ENCODE measurements at regions not wholly inside any gene's neighbourhood (a gene's known extent, or its start where the extent isn't known, plus 50 kb on each side); places are given as distances from the start of the nearest gene placed in this dataset.

DNA sequence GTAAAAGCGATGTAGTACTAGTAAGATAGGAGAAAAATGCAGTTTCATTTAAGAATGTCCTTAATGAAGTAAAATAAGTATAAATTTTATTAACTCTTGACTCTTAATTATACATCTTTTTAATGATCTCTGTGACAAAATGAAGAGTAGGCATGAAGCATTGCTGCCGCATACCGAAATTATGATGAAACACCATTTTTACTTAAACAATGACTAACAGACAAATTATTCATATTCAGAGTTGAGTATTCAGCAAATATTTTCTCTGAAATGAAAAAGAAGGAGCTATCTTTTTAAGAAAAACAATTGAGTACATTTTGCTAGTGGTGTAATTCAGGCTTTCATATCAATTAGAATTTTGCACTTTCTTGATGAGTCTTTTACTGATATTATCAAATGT lies 150.6 kb upstream of the DOCK10 start:
- H3K9me3 ChIP-seq (ENCODE audit: control insufficient read depth in 2 of 3, low read length in 3 of 3): no peaks in the 10 kb centered on the region
- Mint-ChIP-seq H3K36me3 (no peaks in the 10 kb centered on the region), H3K4me1 (no peaks in the 10 kb centered on the region), H3K9me3 (no peaks in the 10 kb centered on the region), H3K27ac (no peak overlapping the region), H3K27me3 (peaks cover 0 to 16% (median 0%) of the 10 kb centered on the region in 5 donors), H3K4me3 (no peak overlapping the region)
- ChIA-PET CTCF (interaction anchor here (0.6 kb wide), 1 partner anchor 10 kb away, joined by 5 read pairs; no protein-coding TSS in a partner anchor), POLR2A (interaction anchor here (0.6 kb wide), 1 partner anchor 296 kb away, joined by 3 read pairs; no protein-coding TSS in a partner anchor)
- no peaks in the 10 kb centered on the region for H3K4me1 ChIP-seq (ENCODE audit: control insufficient read depth in 2 of 2, insufficient read depth in 2 of 2, low read length in 2 of 2)
- no peaks in the 10 kb centered on the region for H3K36me3 ChIP-seq (ENCODE audit: control insufficient read depth in 2 of 3, insufficient read depth in 3 of 3, low read length in 3 of 3)
- no peaks in the 10 kb centered on the region for H3K27me3 ChIP-seq (ENCODE audit: control insufficient read depth in 2 of 2, insufficient read depth in 2 of 2, low read length in 2 of 2)
- ATAC-seq: no peak
- intact Hi-C loops (cut with micrococcal nuclease): loop anchor here in 1 of 2 donors (5.0 kb wide), 1 partner anchor 56 kb away; no protein-coding TSS in a partner anchor
- DNase-seq: no peak
- H3K4me3 ChIP-seq (ENCODE audit: low read length): no peak overlapping the region
- H3K27ac ChIP-seq (ENCODE audit: low read depth, low read length): no peak overlapping the region

GRCh38 chr2:225190987-225191386 lies 148.7 kb upstream of the DOCK10 start:
- peaks cover 0 to 16% (median 4%) of the 10 kb centered on the region in 5 donors for H3K27me3 Mint-ChIP-seq
- DNase-seq: no peak
- H3K4me3 Mint-ChIP-seq: no peak overlapping the region
- Histone ChIP-seq H3K9me3 (ENCODE audit: control insufficient read depth in 2 of 3, low read length in 3 of 3) (no peaks in the 10 kb centered on the region), H3K36me3 (ENCODE audit: control insufficient read depth in 2 of 3, insufficient read depth in 3 of 3, low read length in 3 of 3) (no peaks in the 10 kb centered on the region), H3K27me3 (ENCODE audit: control insufficient read depth in 2 of 2, insufficient read depth in 2 of 2, low read length in 2 of 2) (no peaks in the 10 kb centered on the region), H3K4me3 (ENCODE audit: low read length) (no peak overlapping the region), H3K4me1 (ENCODE audit: control insufficient read depth in 2 of 2, insufficient read depth in 2 of 2, low read length in 2 of 2) (no peaks in the 10 kb centered on the region), H3K27ac (ENCODE audit: low read depth, low read length) (no peak overlapping the region)
- intact Hi-C loops (cut with micrococcal nuclease): loop anchor here in 1 of 2 donors (5.0 kb wide), 1 partner anchor 54 kb away; no protein-coding TSS in a partner anchor
- CTCF ChIA-PET: no interaction called here
- H3K36me3 Mint-ChIP-seq: no peaks in the 10 kb centered on the region
- no peaks in the 10 kb centered on the region for H3K9me3 Mint-ChIP-seq
- no peak for ATAC-seq
- no peak overlapping the region for H3K27ac Mint-ChIP-seq
- POLR2A ChIA-PET: no interaction called here
- H3K4me1 Mint-ChIP-seq: no peaks in the 10 kb centered on the region

- H3K36me3 ChIP-seq (ENCODE audit: control insufficient read depth in 2 of 3, insufficient read depth in 3 of 3, low read length in 3 of 3): no peaks in the 10 kb centered on the region
- no peaks in the 10 kb centered on the region for H3K9me3 Mint-ChIP-seq
- intact Hi-C loops (cut with micrococcal nuclease): no loop called here
- H3K4me1 Mint-ChIP-seq: peaks cover 0 to 22% (median 7%) of the 10 kb centered on the region in 7 donors
- no peak overlapping the region for H3K27ac ChIP-seq (ENCODE audit: low read depth, low read length)
- H3K27ac Mint-ChIP-seq: peak overlapping the region in 3 of 9 donors; percentile 0 to 68 (median 21)
- ChIA-PET POLR2A (no interaction called here), CTCF (no interaction called here)
- H3K4me1 ChIP-seq (ENCODE audit: control insufficient read depth in 2 of 2, insufficient read depth in 2 of 2, low read length in 2 of 2): no peaks in the 10 kb centered on the region
- H3K36me3 Mint-ChIP-seq: no peaks in the 10 kb centered on the region
- H3K4me3 ChIP-seq (ENCODE audit: low read length): no peak overlapping the region
- peaks cover 0 to 26% (median 4%) of the 10 kb centered on the region in 5 donors for H3K27me3 Mint-ChIP-seq
- H3K9me3 ChIP-seq (ENCODE audit: control insufficient read depth in 2 of 3, low read length in 3 of 3): no peaks in the 10 kb centered on the region
- H3K4me3 Mint-ChIP-seq: no peak overlapping the region
- H3K27me3 ChIP-seq (ENCODE audit: control insufficient read depth in 2 of 2, insufficient read depth in 2 of 2, low read length in 2 of 2): no peaks in the 10 kb centered on the region
- DNase-seq (peak in 1 of 9 donors; percentile 6), ATAC-seq (peak; percentile 29)
These were observed 142.7 kb upstream of the DOCK10 start for GRCh38 chr2:225184948-225185347.

DNA sequence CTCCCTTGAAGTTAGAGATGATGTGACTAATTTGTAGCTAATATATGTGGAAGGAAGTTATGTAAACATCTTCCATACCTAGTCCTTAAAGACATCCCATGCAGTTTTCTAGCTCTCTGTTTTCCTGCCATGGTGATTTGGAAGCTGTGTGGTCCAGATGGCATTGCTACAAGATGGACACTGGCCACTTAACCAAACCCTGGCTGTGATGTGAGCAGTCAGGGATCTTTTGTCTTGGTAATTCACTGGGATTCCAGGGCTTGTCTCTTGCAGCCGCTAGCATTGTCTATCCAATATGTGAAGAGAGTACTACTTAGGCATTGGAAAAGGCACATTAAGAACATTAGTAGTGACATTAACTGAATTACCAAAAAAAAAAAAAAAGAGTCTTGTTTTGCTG lies 139.9 kb upstream of the DOCK10 start:
- Histone ChIP-seq H3K4me3 (ENCODE audit: low read length) (no peak overlapping the region), H3K9me3 (ENCODE audit: control insufficient read depth in 2 of 3, low read length in 3 of 3) (no peaks in the 10 kb centered on the region), H3K27me3 (ENCODE audit: control insufficient read depth in 2 of 2, insufficient read depth in 2 of 2, low read length in 2 of 2) (no peaks in the 10 kb centered on the region), H3K27ac (ENCODE audit: low read depth, low read length) (no peak overlapping the region), H3K36me3 (ENCODE audit: control insufficient read depth in 2 of 3, insufficient read depth in 3 of 3, low read length in 3 of 3) (no peaks in the 10 kb centered on the region), H3K4me1 (ENCODE audit: control insufficient read depth in 2 of 2, insufficient read depth in 2 of 2, low read length in 2 of 2) (no peaks in the 10 kb centered on the region)
- no peak for ATAC-seq
- DNase-seq: no peak
- intact Hi-C loops (cut with micrococcal nuclease): no loop called here
- CTCF ChIA-PET: interaction anchor here (0.6 kb wide), 1 partner anchor 11 kb away, joined by 5 read pairs; no protein-coding TSS in a partner anchor
- peaks cover 0 to 24% (median 7%) of the 10 kb centered on the region in 7 donors for H3K4me1 Mint-ChIP-seq
- peaks cover 0 to 14% (median 0%) of the 10 kb centered on the region in 5 donors for H3K27me3 Mint-ChIP-seq
- peak overlapping the region in 1 of 9 donors; percentile 7 for H3K27ac Mint-ChIP-seq
- POLR2A ChIA-PET: interaction anchor here (0.6 kb wide), 1 partner anchor 351 kb away, joined by 3 read pairs; no protein-coding TSS in a partner anchor
- no peaks in the 10 kb centered on the region for H3K36me3 Mint-ChIP-seq
- H3K9me3 Mint-ChIP-seq: peaks cover 0 to 2% (median 0%) of the 10 kb centered on the region in 11 donors
- H3K4me3 Mint-ChIP-seq: no peak overlapping the region

GRCh38 chr2:225177098-225177497 lies 134.8 kb upstream of the DOCK10 start:
- peaks cover 0 to 5% (median 0%) of the 10 kb centered on the region in 11 donors for H3K9me3 Mint-ChIP-seq
- Histone ChIP-seq H3K36me3 (ENCODE audit: control insufficient read depth in 2 of 3, insufficient read depth in 3 of 3, low read length in 3 of 3) (no peaks in the 10 kb centered on the region), H3K9me3 (ENCODE audit: control insufficient read depth in 2 of 3, low read length in 3 of 3) (no peaks in the 10 kb centered on the region), H3K27ac (ENCODE audit: low read depth, low read length) (no peak overlapping the region), H3K4me3 (ENCODE audit: low read length) (no peak overlapping the region), H3K4me1 (ENCODE audit: control insufficient read depth in 2 of 2, insufficient read depth in 2 of 2, low read length in 2 of 2) (no peaks in the 10 kb centered on the region), H3K27me3 (ENCODE audit: control insufficient read depth in 2 of 2, insufficient read depth in 2 of 2, low read length in 2 of 2) (no peaks in the 10 kb centered on the region)
- ChIA-PET CTCF (no interaction called here), POLR2A (no interaction called here)
- intact Hi-C loops (cut with micrococcal nuclease): loop anchor here in 1 of 2 donors (5.0 kb wide), 1 partner anchor 175 kb away; no protein-coding TSS in a partner anchor
- H3K4me3 Mint-ChIP-seq: no peak overlapping the region
- H3K4me1 Mint-ChIP-seq: peaks cover 0 to 9% (median 0%) of the 10 kb centered on the region in 7 donors
- peaks cover 0 to 4% (median 4%) of the 10 kb centered on the region in 5 donors for H3K27me3 Mint-ChIP-seq
- DNase-seq: no peak
- no peaks in the 10 kb centered on the region for H3K36me3 Mint-ChIP-seq
- no peak overlapping the region for H3K27ac Mint-ChIP-seq
- no peak for ATAC-seq

DNA sequence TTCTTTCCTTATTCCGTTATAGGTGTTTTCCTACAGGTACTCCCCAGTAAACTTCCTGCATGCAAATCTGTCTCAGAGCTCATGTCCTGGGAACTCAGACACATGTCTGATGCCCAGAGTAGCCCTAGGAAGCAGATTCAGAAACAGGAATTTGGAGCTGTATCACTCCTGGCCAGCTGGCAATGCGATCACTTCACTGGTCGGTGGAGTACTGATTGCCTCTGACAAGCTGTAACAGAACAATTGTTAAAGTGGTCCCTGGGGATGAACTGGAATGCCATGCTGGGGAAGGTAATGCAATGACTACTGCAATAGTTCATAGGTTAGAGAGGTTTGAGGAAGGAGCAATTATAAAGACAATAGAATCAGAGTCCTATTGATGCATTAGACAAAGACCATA lies 131.6 kb upstream of the DOCK10 start:
- no peak for ATAC-seq
- Mint-ChIP-seq H3K27ac (no peak overlapping the region), H3K36me3 (no peaks in the 10 kb centered on the region), H3K27me3 (peaks cover 0 to 8% (median 4%) of the 10 kb centered on the region in 5 donors), H3K4me1 (peaks cover 0 to 9% (median 0%) of the 10 kb centered on the region in 7 donors), H3K9me3 (peaks cover 0 to 5% (median 0%) of the 10 kb centered on the region in 11 donors), H3K4me3 (no peak overlapping the region)
- Histone ChIP-seq H3K4me3 (ENCODE audit: low read length) (no peak overlapping the region), H3K9me3 (ENCODE audit: control insufficient read depth in 2 of 3, low read length in 3 of 3) (no peaks in the 10 kb centered on the region), H3K4me1 (ENCODE audit: control insufficient read depth in 2 of 2, insufficient read depth in 2 of 2, low read length in 2 of 2) (no peaks in the 10 kb centered on the region), H3K27me3 (ENCODE audit: control insufficient read depth in 2 of 2, insufficient read depth in 2 of 2, low read length in 2 of 2) (no peaks in the 10 kb centered on the region), H3K36me3 (ENCODE audit: control insufficient read depth in 2 of 3, insufficient read depth in 3 of 3, low read length in 3 of 3) (no peaks in the 10 kb centered on the region), H3K27ac (ENCODE audit: low read depth, low read length) (no peak overlapping the region)
- CTCF ChIA-PET: interaction anchor here (0.6 kb wide), 1 partner anchor 44 kb away, joined by 9 read pairs; no protein-coding TSS in a partner anchor
- POLR2A ChIA-PET: no interaction called here
- DNase-seq: no peak
- intact Hi-C loops (cut with micrococcal nuclease): no loop called here

DNA sequence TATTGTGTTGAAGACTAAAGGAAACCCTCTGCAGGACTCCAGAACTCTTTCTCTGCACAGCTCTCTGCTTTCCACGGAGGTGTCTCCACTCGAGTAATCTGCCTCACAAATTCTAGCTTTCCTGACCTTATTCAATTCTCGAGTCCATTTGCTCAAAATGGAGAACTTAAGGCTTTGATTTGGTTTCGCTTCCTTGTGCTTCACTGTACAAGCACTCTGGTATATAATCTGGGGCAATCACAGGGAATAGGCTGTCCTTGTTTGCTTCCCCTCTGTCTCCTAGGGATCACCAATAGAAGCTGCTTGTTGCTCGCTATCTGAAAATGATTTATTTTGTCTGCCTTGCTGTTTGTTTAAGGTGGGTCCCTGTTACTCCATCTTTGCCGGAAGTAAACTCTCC lies 129.1 kb upstream of the DOCK10 start:
- Histone ChIP-seq H3K9me3 (ENCODE audit: control insufficient read depth in 2 of 3, low read length in 3 of 3) (no peaks in the 10 kb centered on the region), H3K36me3 (ENCODE audit: control insufficient read depth in 2 of 3, insufficient read depth in 3 of 3, low read length in 3 of 3) (no peaks in the 10 kb centered on the region), H3K4me3 (ENCODE audit: low read length) (no peak overlapping the region), H3K27ac (ENCODE audit: low read depth, low read length) (no peak overlapping the region), H3K27me3 (ENCODE audit: control insufficient read depth in 2 of 2, insufficient read depth in 2 of 2, low read length in 2 of 2) (no peaks in the 10 kb centered on the region), H3K4me1 (ENCODE audit: control insufficient read depth in 2 of 2, insufficient read depth in 2 of 2, low read length in 2 of 2) (no peaks in the 10 kb centered on the region)
- intact Hi-C loops (cut with micrococcal nuclease): no loop called here
- Mint-ChIP-seq H3K4me1 (no peaks in the 10 kb centered on the region), H3K9me3 (peaks cover 0 to 5% (median 0%) of the 10 kb centered on the region in 11 donors), H3K27ac (no peak overlapping the region), H3K36me3 (no peaks in the 10 kb centered on the region), H3K27me3 (peaks cover 0 to 8% (median 4%) of the 10 kb centered on the region in 5 donors), H3K4me3 (no peak overlapping the region)
- ATAC-seq: no peak
- ChIA-PET CTCF (no interaction called here), POLR2A (no interaction called here)
- DNase-seq: no peak

Measured in naive thymus-derived CD4-positive, alpha-beta T cell (primary cell).